Right atrium auricular region (tissue), 2 donors: ENCODE measurements at regions not wholly inside any gene's neighbourhood (a gene's known extent, or its start where the extent isn't known, plus 50 kb on each side); places are given as distances from the start of the nearest gene placed in this dataset.

ENCODE experiments used
- DNase-seq: peaks from one replicate; pipeline ENCODE4 v3.0.0-alpha.2; 2019; ENCODE audit warnings: low spot score
- H3K27ac ChIP-seq, 2 donors: fragments of 200-600 bp; sonication (generic); 1 replicate in 1 of 2; 2 replicates in 1 of 2; pipeline ENCODE4 v1.5.1; 2016 to 2019
- H3K27me3 ChIP-seq, 2 donors: fragments of 200-600 bp; sonication (generic); one replicate each; pipeline versions ENCODE4 v1.5.1 to v1.6.0; 2017 to 2019
- H3K36me3 ChIP-seq: fragments of 200-600 bp; sonication (generic); one replicate; pipeline ENCODE4 v1.5.1; 2016
- H3K4me1 ChIP-seq, 2 donors: fragments of 200-600 bp; sonication (generic); one replicate each; pipeline versions ENCODE4 v1.5.1 to v1.6.0; 2017 to 2019
- H3K4me3 ChIP-seq, 2 donors: fragments of 200-600 bp; sonication (generic); 1 replicate in 1 of 2; 2 replicates in 1 of 2; pipeline ENCODE4 v1.5.1; 2017 to 2019; ENCODE audit warnings: mild to moderate bottlenecking in 1 of 2, moderate library complexity in 1 of 2
- H3K9me3 ChIP-seq, 2 donors: fragments of 200-600 bp; sonication (generic); one replicate each; pipeline ENCODE4 v1.5.1; 2019
- CTCF ChIP-seq, 2 donors: fragments of 200-600 bp; sonication (generic); IDR thresholded peaks; one replicate each; pipeline ENCODE4 v1.5.1; 2019; ENCODE audit warnings: antibody characterized with exemption in 2 of 2

- no peak for DNase-seq
- H3K27me3 ChIP-seq: no peaks in the 10 kb centered on the region
- H3K4me3 ChIP-seq: no peak overlapping the region
- no peaks in the 10 kb centered on the region for H3K4me1 ChIP-seq
- H3K27ac ChIP-seq: no peak overlapping the region
- TF ChIP-seq CTCF (IDR thresholded peaks at IDR 0.05): no peak
- no peaks in the 10 kb centered on the region for H3K9me3 ChIP-seq
- H3K36me3 ChIP-seq: no peaks in the 10 kb centered on the region
Measured at GRCh38 chr17:53249036-53249435, 573.7 kb upstream of the KIF2B start.

DNA sequence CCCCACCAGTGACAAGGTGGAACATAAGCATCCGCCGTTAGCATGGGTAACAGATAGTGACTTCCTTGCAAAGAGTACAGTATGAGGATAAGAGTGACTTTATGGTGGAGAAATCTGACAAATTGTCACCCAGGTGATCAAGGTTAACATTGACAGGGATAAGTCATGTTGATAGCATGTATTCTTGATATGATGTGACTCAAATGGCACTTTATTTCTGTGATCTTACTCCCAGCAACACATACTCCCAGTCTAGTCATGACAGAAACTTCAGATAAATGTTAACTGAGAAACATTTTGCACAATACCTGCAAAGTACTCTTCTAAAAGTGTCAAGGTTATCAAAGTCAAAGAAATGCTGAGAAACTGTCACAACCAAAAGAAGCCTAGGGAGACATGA, 588.6 kb upstream of the KIF2B start:
- H3K4me1 ChIP-seq: no peaks in the 10 kb centered on the region
- H3K9me3 ChIP-seq: peaks cover 0 to 24% of the 10 kb centered on the region in 2 donors
- no peak overlapping the region for H3K27ac ChIP-seq
- no peak for TF ChIP-seq CTCF (IDR thresholded peaks at IDR 0.05)
- no peaks in the 10 kb centered on the region for H3K36me3 ChIP-seq
- no peak for DNase-seq
- H3K27me3 ChIP-seq: no peaks in the 10 kb centered on the region
- no peak overlapping the region for H3K4me3 ChIP-seq

GRCh38 chr17:53227514-53227913, 595.2 kb upstream of the KIF2B start:
- Histone ChIP-seq H3K4me1 (no peaks in the 10 kb centered on the region), H3K4me3 (no peak overlapping the region), H3K27ac (no peak overlapping the region), H3K27me3 (no peaks in the 10 kb centered on the region), H3K36me3 (no peaks in the 10 kb centered on the region), H3K9me3 (peaks cover 0 to 7% of the 10 kb centered on the region in 2 donors)
- DNase-seq: no peak
- TF ChIP-seq CTCF (IDR thresholded peaks at IDR 0.05): no peak

GRCh38 chr17:53227111-53227510, 595.6 kb upstream of the KIF2B start:
- peaks cover 0 to 3% of the 10 kb centered on the region in 2 donors for H3K9me3 ChIP-seq
- H3K4me1 ChIP-seq: no peaks in the 10 kb centered on the region
- H3K36me3 ChIP-seq: no peaks in the 10 kb centered on the region
- no peak overlapping the region for H3K4me3 ChIP-seq
- no peak for TF ChIP-seq CTCF (IDR thresholded peaks at IDR 0.05)
- H3K27ac ChIP-seq: no peak overlapping the region
- no peak for DNase-seq
- no peaks in the 10 kb centered on the region for H3K27me3 ChIP-seq

DNA sequence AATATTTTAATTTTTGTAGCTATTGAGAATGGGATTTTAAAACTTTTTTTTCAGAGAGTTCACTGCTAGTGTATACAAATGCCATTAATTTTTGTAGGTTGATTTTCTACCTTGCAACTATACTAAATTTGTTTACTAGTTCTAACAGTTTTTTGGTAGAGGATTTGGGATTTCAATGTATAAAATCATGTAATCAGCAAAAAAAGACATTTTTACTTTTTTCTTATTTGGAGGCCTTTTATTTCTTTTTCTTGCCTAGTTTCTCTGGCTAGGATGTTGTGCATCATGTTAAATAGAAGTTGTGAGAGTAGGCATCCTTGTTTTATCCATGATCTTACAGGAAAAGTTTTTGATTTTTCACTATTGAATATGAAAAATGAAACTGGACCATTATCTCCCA, 602.9 kb upstream of the KIF2B start:
- H3K9me3 ChIP-seq: no peaks in the 10 kb centered on the region

More for the DNA sequence above, 602.9 kb upstream of the KIF2B start:
- no peak for DNase-seq
- H3K36me3 ChIP-seq: no peaks in the 10 kb centered on the region
- no peaks in the 10 kb centered on the region for H3K27me3 ChIP-seq
- TF ChIP-seq CTCF (IDR thresholded peaks at IDR 0.05): no peak
- no peak overlapping the region for H3K4me3 ChIP-seq
- no peaks in the 10 kb centered on the region for H3K4me1 ChIP-seq
- no peak overlapping the region for H3K27ac ChIP-seq
